HEK293 (cell line): ENCODE measurements at regions not wholly inside any gene's neighbourhood (a gene's known extent, or its start where the extent isn't known, plus 50 kb on each side); places are given as distances from the start of the nearest gene placed in this dataset.
"Not testable (repeated sequence)": the region's sequence is repeated elsewhere in the genome, so short reads cannot be mapped to it uniquely, and the experiment has no call there.

ENCODE experiments used
- CTCF ChIA-PET: fragments of 350-600 bp; formaldehyde crosslinking; extraction: SDS; loops from one replicate; lab custom pipeline; 2021; ENCODE audit warnings: antibody characterized with exemption; lab: Yijun Ruan, JAX
- POLR2A ChIA-PET: fragments of 300-600 bp; formaldehyde crosslinking; extraction: SDS; loops from one replicate; lab custom pipeline; 2020; ENCODE audit warnings: antibody characterized with exemption, inconsistent platforms; lab: Yijun Ruan, JAX
- H3K27ac ChIP-seq: fragments of 200-500 bp; sonication (Bioruptor generic); 2 replicates; pipeline ENCODE4 v1.5.1; 2014; ENCODE audit warnings: low read depth, low read length, control low read depth, inconsistent platforms; ENCODE audit errors: extremely low read depth
- H3K36me3 ChIP-seq, 2 experiments: fragments of 200-500 bp in 1 of 2; sonication (Bioruptor generic) in 1 of 2; 1 replicate in 1 of 2; 2 replicates in 1 of 2; pipeline ENCODE4 v1.5.1; 2014 to 2017; ENCODE audit warnings: inconsistent platforms in 2 of 2, low read length in 2 of 2; ENCODE audit not compliant: control insufficient read depth in 2 of 2, insufficient read depth in 1 of 2
- H3K4me1 ChIP-seq: fragments of 200-500 bp; sonication (Bioruptor generic); 2 replicates; pipeline ENCODE4 v1.5.1; 2014; ENCODE audit warnings: mild to moderate bottlenecking, low read length, inconsistent platforms; ENCODE audit not compliant: control insufficient read depth, insufficient read depth
- H3K4me3 ChIP-seq: 2 replicates; pipeline ENCODE4 v1.5.1; 2011; ENCODE audit warnings: low read depth, mild to moderate bottlenecking, control low read depth, low read length, moderate library complexity
- H3K9me3 ChIP-seq: fragments of 200-500 bp; sonication (Bioruptor generic); 2 replicates; pipeline ENCODE4 v1.5.1; 2014; ENCODE audit warnings: low read depth, low read length, inconsistent platforms; ENCODE audit not compliant: control insufficient read depth, insufficient read depth
- GLI4 ChIP-seq: fragments of 450-650 bp; formaldehyde crosslinking; IDR thresholded peaks from 2 replicates; pipeline ENCODE4 v1.5.1; 2016; ENCODE audit warnings: missing biosample characterization, missing genetic modification characterization
- HOXC10 ChIP-seq: sonication (generic); formaldehyde crosslinking; IDR thresholded peaks from 2 replicates; pipeline ENCODE4 v1.8.1; 2023; ENCODE audit warnings: mild to moderate bottlenecking, missing genetic modification reagents
- SETDB1 ChIP-seq: IDR thresholded peaks from one replicate; pipeline ENCODE4 v1.6.1; 2017; ENCODE audit warnings: mild to moderate bottlenecking, low read length, moderate library complexity, mixed read lengths; ENCODE audit not compliant: insufficient read length
- ZBTB49 ChIP-seq: fragments of 450-650 bp; formaldehyde crosslinking; IDR thresholded peaks from 2 replicates; pipeline ENCODE4 v1.5.1; 2016; ENCODE audit warnings: missing biosample characterization, missing genetic modification characterization, low read depth
- ZNF202 ChIP-seq: fragments of 450-650 bp; formaldehyde crosslinking; IDR thresholded peaks from 2 replicates; pipeline ENCODE4 v1.5.1; 2016; ENCODE audit warnings: missing biosample characterization, missing genetic modification characterization, borderline replicate concordance
- ZNF280C ChIP-seq: fragments of 450-650 bp; formaldehyde crosslinking; IDR thresholded peaks from 2 replicates; pipeline ENCODE4 v1.5.1; 2016; ENCODE audit warnings: missing biosample characterization, missing genetic modification characterization
- ZNF302 ChIP-seq: fragments of 450-650 bp; formaldehyde crosslinking; IDR thresholded peaks from 2 replicates; pipeline ENCODE4 v1.5.1; 2016; ENCODE audit warnings: missing biosample characterization, missing genetic modification characterization, low read depth
- ZNF501 ChIP-seq: fragments of 450-650 bp; formaldehyde crosslinking; IDR thresholded peaks from 2 replicates; pipeline ENCODE4 v1.5.1; 2016; ENCODE audit warnings: missing biosample characterization, missing genetic modification characterization
- ZNF518A ChIP-seq: fragments of 450-650 bp; formaldehyde crosslinking; conservative IDR thresholded peaks from 2 replicates; pipeline ENCODE4 v1.5.1; 2016; ENCODE audit warnings: low read depth, missing biosample characterization, missing genetic modification characterization
- ZNF555 ChIP-seq: fragments of 450-650 bp; formaldehyde crosslinking; conservative IDR thresholded peaks from 2 replicates; pipeline ENCODE4 v1.5.1; 2017; ENCODE audit warnings: missing biosample characterization, mild to moderate bottlenecking, missing genetic modification characterization, inconsistent platforms
- ZNF560 ChIP-seq: fragments of 450-650 bp; formaldehyde crosslinking; IDR thresholded peaks from 2 replicates; pipeline ENCODE4 v1.5.1; 2017; ENCODE audit warnings: missing biosample characterization, missing genetic modification characterization, borderline replicate concordance
- ZNF610 ChIP-seq: fragments of 450-650 bp; formaldehyde crosslinking; IDR thresholded peaks from 2 replicates; pipeline ENCODE4 v1.5.1; 2016; ENCODE audit warnings: missing biosample characterization, missing genetic modification characterization, borderline replicate concordance
- ZNF76 ChIP-seq: fragments of 450-650 bp; formaldehyde crosslinking; IDR thresholded peaks from 2 replicates; pipeline ENCODE4; 2016; ENCODE audit warnings: low read depth, missing biosample characterization, missing genetic modification characterization, borderline replicate concordance
- ZXDB ChIP-seq: fragments of 450-650 bp; formaldehyde crosslinking; IDR thresholded peaks from 2 replicates; pipeline ENCODE4 v1.5.1; 2016; ENCODE audit warnings: missing biosample characterization, missing genetic modification characterization

- TF ChIP-seq ZNF518A (tag by site-specific recombination) = no peak
- TF ChIP-seq, all 188 proteins: peak for 0
Observed at GRCh38 chr12:88716240-88716639, 136.0 kb upstream of the KITLG start (continued).

- no peaks in the 10 kb centered on the region for H3K4me1 ChIP-seq
- ChIA-PET POLR2A (no interaction called here), CTCF (no interaction called here)
- no peaks in the 10 kb centered on the region; a peak in 1 of 3 replicates for H3K36me3 ChIP-seq
- H3K9me3 ChIP-seq = no peaks in the 10 kb centered on the region
- H3K27ac ChIP-seq = no peak overlapping the region
- TF ChIP-seq GLI4 (tag by site-specific recombination) (no peak), HOXC10 (no peak), ZNF76 (tag by site-specific recombination) (no peak), ZNF302 (no peak), ZNF560 (tag by site-specific recombination) (no peak), ZXDB (tag by site-specific recombination) (no peak), ZNF555 (no peak), ZNF610 (tag by site-specific recombination) (no peak), ZNF501 (tag by site-specific recombination) (no peak), ZNF202 (tag by site-specific recombination) (no peak), ZNF280C (no peak)
- H3K4me3 ChIP-seq = no peak overlapping the region
Observed at GRCh38 chr12:88715673-88716072, 135.4 kb upstream of the KITLG start.

GRCh38 chr12:88714263-88714882 lies 134.1 kb upstream of the KITLG start:
- H3K4me3 ChIP-seq, POLR2A ChIA-PET, H3K4me1 ChIP-seq, H3K36me3 ChIP-seq, H3K27ac ChIP-seq, H3K9me3 ChIP-seq: not testable (repeated sequence)
- CTCF ChIA-PET = interaction anchor here (0.7 kb wide), 1 partner anchor 229 kb away, joined by 3 read pairs; no protein-coding TSS in a partner anchor

GRCh38 chr12:88707800-88708199 lies 127.5 kb upstream of the KITLG start:
- H3K9me3 ChIP-seq = no peaks in the 10 kb centered on the region
- H3K4me1 ChIP-seq = no peaks in the 10 kb centered on the region
- no peaks in the 10 kb centered on the region for H3K36me3 ChIP-seq
- no peak overlapping the region for H3K4me3 ChIP-seq
- TF ChIP-seq ZBTB49 (tag by site-specific recombination) (no peak), SETDB1 (peak; percentile 71)
- TF ChIP-seq, all 188 proteins: peak for 1
- ChIA-PET CTCF (interaction anchor here (1.1 kb wide), 1 partner anchor 14 kb away, joined by 3 read pairs; no protein-coding TSS in a partner anchor), POLR2A (no interaction called here)
- no peak overlapping the region for H3K27ac ChIP-seq
